HG03432 (cell line): ENCODE measurements at regions not wholly inside any gene's neighbourhood (a gene's known extent, or its start where the extent isn't known, plus 50 kb on each side); places are given as distances from the start of the nearest gene placed in this dataset.

ENCODE experiments used
- ATAC-seq: cut with Tn5 transposase; IDR thresholded peaks from one replicate; pipeline ENCODE4 v1.9.1; 2021; ENCODE audit warnings: mild to moderate bottlenecking, moderate library complexity; ENCODE audit not compliant: unreplicated experiment

DNA sequence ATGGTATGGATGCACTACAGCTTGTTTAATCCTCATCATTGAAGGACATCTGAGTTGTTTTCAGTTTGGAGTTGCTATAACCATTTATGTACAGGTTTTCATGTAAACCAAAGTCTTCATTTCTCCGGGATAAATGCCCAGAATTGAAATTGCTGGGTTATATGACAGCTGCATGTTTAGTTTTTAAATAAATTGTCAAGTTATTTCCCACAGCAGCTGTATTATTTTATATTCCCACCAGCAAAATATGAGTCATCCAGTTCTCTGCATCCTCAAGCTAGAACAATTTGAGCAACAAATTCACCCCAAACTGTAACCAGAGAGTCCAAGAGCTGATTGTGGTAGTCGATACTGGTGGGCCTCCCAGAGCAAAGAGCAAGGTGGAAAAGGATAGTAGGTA is 125.6 kb upstream of the PRNP start:
- no peak for ATAC-seq

DNA sequence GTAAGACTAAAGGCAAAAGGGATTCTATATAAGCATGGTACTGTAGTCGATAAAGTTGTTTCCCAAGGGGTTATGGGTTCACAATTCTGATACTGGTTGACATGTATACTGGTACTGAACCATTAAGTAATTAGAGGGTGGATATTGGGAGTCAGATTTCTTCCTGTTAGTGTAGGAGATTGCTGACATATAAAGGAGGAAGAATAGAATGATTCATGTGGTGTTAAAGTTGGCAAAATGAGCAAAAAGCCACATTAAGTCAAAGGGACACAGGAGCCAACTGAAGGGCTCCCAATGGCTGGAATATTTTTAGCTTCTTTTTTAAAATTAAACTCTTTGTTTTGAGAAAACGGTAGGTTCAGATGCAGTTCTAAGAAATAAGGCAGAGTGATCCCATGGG is 126.3 kb upstream of the PRNP start:
- no peak for ATAC-seq

DNA sequence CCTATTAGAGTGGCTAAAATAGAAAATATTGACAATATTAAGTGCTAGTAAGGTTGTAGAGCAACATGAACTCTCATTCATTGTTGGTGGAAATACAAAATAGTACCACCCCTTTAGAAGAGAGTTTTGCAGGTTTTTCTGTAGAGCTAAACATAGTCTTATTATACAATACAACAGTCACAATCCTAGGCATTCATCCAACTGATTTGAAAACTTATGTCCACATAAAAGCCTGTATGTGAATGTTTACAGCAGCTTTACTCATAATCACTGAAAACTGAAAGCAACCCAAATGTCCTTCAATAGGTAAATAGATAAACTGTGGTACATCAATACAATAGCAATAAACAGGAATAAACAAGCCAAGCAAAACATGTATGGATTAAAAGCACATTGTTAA is 127.2 kb upstream of the PRNP start:
- no peak for ATAC-seq

DNA sequence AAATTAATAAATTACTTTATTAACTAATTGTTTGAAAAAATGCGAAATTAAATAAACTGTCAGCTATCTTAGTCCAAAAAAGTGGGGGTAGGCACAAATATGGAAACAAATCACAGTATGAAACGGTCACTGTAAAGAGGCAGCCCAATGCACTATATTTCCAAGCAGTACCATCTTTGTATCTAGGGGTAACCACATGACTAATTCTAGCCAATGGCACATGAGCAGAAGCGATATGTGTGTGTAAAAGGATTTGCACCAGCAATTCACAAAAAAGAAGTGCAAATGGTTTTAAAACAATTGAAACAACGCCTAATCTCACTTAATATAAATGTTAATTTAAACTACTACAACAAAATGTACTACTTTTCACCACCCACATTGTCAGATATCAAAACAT is 129.5 kb upstream of the PRNP start:
- no peak for ATAC-seq

DNA sequence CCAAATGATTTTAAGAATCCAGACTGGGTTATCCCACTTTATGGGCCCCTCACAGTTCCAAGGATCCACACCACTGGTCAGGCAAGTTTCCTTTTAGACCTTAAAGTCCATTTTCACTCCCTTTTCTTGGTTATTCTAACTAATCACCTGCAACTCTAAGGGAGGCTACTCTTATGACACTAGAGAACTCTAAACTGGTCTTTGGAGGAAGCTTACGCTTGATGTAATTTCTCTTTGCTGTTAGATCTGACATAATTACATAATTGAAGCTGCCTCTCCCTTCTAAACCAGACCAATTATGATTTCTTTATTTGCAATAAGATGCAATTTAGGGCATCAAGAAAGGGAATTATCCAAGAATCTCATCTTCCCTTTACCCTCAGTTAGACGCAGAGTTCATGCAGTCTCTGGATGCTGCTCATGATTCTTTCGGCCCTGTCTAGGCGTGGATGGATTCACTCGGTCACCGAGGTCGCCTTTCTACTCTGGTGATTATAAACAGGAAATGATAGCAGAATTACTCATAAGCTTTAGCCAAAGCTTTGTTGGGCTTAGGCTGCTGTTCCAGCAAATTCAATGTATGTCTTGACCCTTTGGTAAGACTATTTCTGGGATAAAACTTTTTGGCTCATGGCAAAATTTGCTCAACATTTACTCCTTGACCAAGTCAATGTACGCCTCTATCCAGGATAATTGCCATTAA is 130.9 kb upstream of the PRNP start:
- no peak for ATAC-seq

DNA sequence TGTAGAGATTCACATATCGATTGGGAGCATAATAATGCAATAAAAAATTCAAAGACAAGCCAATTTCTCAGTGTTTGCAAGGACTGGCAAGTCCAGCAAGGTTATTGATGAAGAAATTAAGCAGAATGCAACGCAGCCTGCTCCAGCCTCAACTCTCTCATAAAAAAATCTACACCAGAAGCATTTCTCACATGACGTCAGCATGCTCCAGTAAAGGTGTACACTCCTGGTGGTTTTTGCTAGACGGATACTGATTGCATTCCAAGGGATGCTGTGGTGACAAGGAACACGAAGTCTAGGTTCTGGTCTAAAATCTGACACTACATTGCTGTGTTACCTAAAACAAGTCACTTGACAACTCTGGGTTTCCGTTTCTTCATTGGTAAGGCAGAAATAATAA is 131.9 kb upstream of the PRNP start:
- no peak for ATAC-seq

DNA sequence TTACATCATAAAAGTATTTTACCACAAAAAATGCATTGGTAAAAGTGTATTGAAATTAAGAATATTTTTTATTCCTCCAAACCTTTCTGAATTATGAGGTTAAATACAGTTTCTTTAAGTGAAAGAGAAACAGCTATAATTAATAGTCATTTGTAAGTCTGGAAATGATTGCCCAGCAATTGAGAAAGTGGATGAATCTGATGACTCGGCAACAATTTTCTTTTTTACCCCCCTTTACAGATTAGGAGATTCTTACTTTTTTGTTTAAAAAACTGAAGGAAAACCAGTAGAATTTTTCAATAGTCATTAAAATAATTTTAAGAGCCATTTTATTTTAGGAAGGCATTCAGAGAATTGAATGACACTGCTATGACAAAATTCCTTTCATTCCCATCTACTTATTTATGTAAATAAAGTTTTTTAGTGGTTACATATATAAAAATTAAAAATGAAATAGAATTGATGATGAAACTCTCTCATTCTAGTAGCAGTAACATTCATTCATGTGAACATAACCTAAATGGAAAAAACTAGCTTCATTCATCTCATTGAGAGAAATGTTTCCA is 134.1 kb upstream of the PRNP start:
- no peak for ATAC-seq

DNA sequence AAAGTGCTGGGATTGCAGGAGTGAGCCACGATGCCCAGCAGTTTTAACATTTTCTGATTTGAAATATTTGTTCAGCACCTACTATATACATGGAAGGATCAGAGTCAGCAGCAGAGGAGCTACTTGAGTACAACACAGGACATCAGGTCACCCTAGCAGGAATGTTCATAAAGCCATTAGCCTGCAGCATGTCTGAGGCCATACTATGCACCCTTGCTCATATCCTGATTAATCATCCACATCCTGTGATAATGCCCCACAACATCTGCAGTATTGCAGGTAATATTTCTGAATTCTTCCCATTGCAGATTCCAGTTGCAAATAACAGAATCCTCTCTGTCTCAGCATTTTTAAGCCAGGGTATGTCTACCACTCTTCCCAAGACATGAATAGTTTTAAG is 135.5 kb upstream of the PRNP start:
- no peak for ATAC-seq

DNA sequence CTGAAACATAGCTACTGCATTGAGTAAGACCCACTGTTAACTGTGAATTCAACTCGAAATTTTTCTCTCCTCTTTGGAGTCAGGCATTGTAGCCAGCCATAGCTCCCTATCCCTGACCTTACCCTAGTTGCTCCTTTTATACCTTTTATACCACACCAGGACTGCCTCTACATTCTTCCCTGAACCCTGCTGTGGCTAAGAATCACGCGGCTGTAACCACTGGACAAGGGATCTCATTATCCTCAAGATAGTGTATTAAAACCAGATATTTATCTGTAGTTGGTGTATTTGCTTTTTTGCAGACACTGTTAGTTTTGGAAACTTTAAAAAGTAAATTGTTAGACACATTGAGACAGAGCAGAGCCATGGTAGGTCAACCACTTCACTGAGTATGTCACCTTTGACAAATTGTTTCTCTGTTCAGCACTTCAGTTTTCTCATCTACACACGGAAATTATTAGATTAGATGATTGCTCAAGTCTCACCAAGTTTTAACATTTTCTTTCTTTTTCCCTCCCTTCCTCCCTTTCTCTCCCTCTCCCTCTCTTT is 136.5 kb upstream of the PRNP start:
- no peak for ATAC-seq

DNA sequence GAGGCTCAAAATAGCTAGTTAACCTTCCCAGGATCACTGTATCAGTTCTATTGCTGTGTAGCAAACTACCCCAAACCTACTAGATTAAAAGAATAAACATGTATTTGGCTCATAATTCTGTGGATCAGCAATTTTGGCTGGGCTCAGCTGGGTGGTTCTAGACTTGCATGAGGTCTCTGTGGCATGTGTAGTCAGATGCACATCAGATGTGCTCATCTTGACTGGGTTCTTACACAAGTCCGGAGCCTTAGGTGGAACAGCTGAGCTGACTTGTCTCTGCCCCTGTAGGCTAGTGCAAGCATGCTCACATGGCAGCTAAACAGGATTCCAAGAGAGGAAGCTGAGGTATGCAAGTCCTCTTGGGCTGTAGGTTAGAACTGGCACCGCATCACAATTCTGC is 137.7 kb upstream of the PRNP start:
- ATAC-seq = no peak

DNA sequence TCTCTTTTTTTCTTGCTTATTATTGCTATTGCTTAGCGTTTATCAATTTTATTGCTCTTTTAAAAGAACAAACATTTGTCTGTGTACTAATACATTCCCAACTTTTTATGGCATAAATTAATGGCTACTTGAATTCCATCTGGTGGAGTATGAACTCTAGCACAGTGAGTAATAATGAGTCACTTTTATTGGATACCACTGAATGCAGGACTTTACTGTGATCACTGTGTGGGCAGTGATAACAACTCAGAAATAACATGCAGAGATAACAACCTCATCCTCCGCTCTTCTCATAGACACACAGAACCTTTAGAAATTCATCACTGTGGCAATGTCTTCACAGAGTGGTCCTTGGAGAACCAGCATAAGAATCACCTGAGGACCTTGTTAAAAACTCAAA is 139.5 kb upstream of the PRNP start:
- ATAC-seq = no peak

DNA sequence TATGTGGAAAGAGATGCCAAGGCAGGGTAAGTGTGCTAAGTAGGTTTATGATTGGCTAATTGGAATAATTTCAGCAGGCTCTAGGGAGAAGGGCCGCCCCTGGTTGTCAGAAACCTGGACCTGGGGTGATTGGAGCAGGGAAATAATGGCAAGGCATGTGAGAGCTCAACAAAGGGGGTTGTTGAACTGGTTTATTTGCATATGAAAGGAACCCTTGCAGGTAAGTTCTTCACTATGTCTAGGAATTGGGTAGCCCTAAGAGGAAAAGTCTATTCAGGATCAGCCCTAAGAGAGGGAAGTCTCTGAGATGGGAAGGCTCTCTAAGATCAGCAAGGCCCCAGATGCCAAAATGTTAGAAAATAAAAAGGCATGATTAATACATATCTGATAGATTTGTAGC is 139.9 kb upstream of the PRNP start:
- no peak for ATAC-seq

DNA sequence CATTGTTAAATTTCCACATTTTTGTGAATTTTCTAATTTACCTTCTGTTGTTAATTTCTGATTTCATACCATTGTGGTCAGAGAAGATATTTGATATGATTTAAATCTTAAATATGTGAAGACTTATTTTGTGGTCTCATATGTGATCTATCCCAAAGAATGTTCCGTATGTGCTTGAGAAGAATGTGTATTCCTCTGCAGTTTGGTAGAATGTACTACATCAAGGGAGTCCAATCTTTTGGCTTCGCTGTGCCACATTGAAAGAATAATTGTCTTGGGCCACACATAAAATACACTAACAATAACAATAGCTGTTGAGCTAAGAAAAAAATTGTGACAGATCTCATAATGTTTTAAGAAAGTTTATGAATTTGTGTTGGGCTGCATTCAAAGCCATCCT is 140.7 kb upstream of the PRNP start:
- ATAC-seq = no peak

DNA sequence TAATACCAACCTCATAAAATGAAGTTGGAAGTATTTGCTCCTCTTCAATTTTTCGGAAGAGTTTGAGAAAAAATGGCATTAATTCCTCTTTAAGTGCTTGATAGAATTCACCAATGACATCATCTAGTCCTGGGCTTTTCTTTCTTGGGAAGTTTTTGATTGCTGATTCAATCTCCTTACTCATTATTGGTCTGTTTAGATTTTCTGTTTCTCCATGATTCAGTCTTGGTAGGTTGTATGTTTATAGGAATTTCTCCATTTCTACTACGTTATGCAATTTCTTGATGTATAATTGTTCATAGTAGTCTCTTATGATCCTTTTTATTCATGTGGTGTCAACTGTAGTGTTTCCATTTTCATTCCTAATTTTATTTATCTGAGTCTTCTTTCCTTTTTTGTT is 141.5 kb upstream of the PRNP start:
- no peak for ATAC-seq

DNA sequence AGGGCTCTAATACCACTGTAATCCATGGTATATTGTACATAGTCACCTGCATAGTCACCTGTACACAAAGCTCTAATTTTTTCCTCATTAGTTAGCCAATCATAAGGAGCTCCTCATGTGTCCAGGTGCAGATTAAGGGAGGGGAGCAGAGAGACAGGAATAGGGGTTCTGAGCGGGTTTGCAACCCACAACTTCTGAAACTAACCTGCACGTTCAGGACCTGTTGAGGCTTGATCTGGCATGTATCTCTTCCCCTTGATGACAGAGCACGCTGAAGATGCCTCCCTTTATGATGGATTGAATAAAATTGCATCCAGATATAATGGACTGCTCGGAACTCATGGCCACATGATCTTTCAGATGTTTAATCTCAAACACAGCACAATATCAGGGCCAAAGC is 144.0 kb upstream of the PRNP start:
- no peak for ATAC-seq

DNA sequence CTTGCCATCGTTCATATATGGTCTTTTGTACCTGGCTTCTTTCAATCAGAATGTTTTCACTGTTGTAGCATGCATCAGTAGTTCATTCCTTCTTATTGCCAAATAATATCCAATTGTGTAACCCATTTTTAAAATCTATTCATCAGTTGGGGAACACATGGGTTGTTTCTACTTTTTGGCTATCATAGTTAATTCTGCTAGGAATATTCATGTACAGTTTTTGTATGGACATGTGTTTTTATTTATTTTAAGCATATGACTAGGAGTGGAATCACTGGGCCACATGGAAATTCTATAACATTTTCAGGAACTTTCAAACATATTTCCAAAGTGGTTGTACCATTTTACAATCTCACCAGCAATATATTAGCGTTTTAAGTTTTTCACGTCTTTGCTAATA is 151.9 kb upstream of the PRNP start:
- ATAC-seq = no peak

DNA sequence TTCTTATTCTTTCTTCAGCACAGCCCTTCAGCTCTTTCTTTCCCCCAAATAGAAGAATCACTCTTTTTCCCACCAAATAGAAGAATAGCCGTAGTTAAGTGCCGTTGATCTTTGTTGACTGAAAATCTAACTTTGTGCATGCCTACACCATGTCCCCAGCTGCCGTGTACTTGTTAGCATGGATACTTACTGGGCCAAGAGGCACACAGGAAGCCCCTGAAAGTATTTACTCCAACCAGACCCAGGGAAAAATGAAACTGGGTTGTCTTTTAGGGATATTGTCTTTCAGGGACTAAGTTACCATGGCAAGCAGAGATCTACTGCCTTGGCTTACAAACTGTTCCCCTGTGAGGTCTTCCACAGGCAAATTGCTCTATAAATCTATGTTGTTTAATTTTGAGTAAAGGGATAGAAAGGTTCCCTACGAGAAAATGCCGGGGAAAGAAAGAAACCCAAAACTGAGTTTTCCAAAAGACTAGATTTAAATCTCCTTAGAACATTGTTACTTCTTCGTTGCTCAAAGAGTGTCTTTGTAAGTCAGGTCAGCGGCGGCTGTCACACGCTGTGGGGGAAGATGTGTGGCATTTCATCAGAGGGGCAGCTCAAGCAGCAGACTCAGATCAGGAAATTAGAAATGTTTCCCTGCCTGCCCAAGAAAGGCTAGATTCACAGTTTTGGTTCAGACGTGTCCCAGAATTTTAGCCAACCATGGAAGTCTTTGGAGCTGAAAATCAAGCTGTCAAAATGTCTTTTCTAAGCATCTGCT is 152.7 kb upstream of the PRNP start:
- ATAC-seq = no peak

DNA sequence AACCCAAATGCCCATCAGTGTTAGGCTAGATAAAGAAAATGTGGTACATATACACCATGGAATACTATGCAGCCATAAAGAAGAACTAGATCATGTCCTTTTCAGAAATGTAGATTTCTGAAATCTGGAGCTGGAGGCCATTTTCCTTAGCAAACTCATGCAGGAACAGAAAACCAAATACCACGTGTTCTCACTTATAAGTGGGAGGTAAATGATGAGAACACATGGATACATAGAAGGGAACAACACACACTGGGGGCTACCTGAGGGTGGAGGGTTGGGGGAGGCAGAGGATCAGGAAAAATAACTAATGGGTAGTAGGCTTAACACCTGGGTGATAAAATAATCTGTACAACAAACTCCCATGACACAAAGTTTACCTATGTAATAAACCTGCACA is 153.5 kb upstream of the PRNP start:
- no peak for ATAC-seq

DNA sequence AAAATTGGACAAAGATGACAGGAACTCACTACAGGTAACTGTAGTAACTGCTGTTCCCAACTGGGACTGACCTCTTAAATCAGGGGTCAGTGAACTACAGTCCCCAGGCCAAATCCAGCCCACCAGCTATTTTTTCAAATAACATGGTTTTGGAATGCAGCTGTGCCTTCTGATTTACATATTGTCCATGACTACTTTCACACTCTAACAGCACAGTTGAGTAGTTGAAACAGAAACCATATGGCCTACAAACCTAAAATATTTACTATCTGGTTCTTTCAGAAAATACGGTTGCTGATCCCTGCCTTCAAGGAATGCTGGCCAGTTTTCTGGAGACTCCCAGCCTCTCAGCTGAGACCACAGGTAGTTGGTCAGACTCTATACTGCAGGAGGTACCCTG is 161.5 kb upstream of the PRNP start:
- ATAC-seq = no peak

DNA sequence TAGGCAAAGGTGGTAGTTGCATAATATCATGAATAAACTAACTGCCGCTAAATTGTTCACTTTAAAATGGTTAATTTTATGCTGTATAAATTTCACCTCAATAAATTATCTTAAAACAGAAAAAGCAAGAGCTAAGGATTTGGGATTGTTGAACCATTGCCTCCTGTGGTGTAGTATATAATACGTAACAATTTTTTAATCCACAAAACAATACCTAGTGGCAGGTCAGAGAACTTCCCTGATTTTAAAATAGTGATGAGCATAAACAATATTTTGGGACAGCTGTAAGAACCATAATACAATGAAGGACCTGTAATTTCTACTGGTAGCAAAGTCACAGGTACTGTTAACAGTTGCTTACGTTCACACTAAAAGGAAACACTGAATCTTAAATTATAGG is 161.9 kb upstream of the PRNP start:
- ATAC-seq = no peak

DNA sequence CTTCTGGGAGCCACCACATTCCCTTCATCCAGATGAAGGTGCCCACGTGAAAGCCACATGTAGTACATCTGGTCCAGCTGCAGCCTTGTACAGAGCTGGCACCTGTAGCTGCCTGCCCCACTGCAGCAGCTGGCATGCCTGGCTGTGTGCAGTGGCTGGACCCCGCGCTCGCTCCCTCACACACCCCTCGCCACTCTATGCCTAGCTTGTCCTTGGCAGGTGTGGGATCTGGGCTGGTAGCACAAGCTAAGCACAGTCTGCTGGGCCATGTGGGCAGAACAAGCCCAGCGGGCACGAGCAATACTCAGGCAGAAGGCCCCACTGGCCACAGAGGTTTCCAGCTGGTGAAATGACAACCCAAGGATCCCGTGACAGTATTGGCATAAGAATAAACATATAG is 163.9 kb upstream of the PRNP start:
- ATAC-seq = no peak
